Neural cell (in vitro differentiated cells): ENCODE measurements at regions not wholly inside any gene's neighbourhood (a gene's known extent, or its start where the extent isn't known, plus 50 kb on each side); places are given as distances from the start of the nearest gene placed in this dataset.

ENCODE experiments used
- H2AFZ ChIP-seq: fragments of 200-600, 300-800 bp; sonication (generic), shearing (Covaris generic); 2 replicates; pipeline ENCODE4 v1.6.0; 2014; ENCODE audit warnings: low read depth, mild to moderate bottlenecking, antibody characterized with exemption, low read length, moderate library complexity
- H3F3A ChIP-seq: fragments of 200-600 bp; shearing (Covaris generic); 2 replicates; pipeline ENCODE4 v1.6.1; 2016; ENCODE audit warnings: mild to moderate bottlenecking, moderate library complexity, mixed read lengths, antibody characterized with exemption, low read length; ENCODE audit not compliant: insufficient read depth, poor library complexity, severe bottlenecking
- H3K27ac ChIP-seq: fragments of 200-600, 300-800 bp; sonication (generic), shearing (Covaris generic); 2 replicates; pipeline ENCODE4 v1.5.1; 2014; ENCODE audit warnings: mild to moderate bottlenecking, low read length, moderate library complexity
- H3K27me3 ChIP-seq: fragments of 300-800, 200-600 bp; sonication (generic), shearing (Covaris generic); 2 replicates; pipeline ENCODE4 v1.6.0; 2014; ENCODE audit warnings: mild to moderate bottlenecking, low read depth, low read length, moderate library complexity; ENCODE audit not compliant: insufficient read depth
- H3K36me3 ChIP-seq: fragments of 300-800, 200-600 bp; sonication (generic), shearing (Covaris generic); 2 replicates; pipeline ENCODE4 v1.5.1; 2014; ENCODE audit warnings: mild to moderate bottlenecking, antibody characterized with exemption, low read length, moderate library complexity; ENCODE audit not compliant: insufficient read depth
- H3K4me2 ChIP-seq: fragments of 300-800, 200-600 bp; sonication (generic), shearing (Covaris generic); 2 replicates; pipeline ENCODE4 v1.6.0; 2014; ENCODE audit warnings: mild to moderate bottlenecking, low read length
- H3K4me3 ChIP-seq: fragments of 300-800, 200-600 bp; sonication (generic), shearing (Covaris generic); 2 replicates; pipeline ENCODE4 v1.5.1; 2014; ENCODE audit warnings: mild to moderate bottlenecking, low read length, moderate library complexity
- H3K79me2 ChIP-seq: fragments of 200-600 bp; shearing (Covaris generic); replicated peaks from 2 replicates; pipeline ENCODE4 v1.6.0; 2014; ENCODE audit warnings: mild to moderate bottlenecking, low read length, moderate library complexity; ENCODE audit not compliant: insufficient read depth
- H3K9ac ChIP-seq: fragments of 300-800, 200-600 bp; sonication (generic), shearing (Covaris generic); 2 replicates; pipeline ENCODE4 v1.6.1; 2016; ENCODE audit warnings: mild to moderate bottlenecking, low read length, mixed read lengths
- H3K9me2 ChIP-seq: fragments of 200-600 bp; shearing (Covaris generic); 2 replicates; pipeline ENCODE4 v1.6.1; 2016; ENCODE audit warnings: mild to moderate bottlenecking, low read length, mixed read lengths; ENCODE audit not compliant: insufficient read depth
- H3K9me3 ChIP-seq: fragments of 200-600, 300-800 bp; sonication (generic), shearing (Covaris generic); 2 replicates; pipeline ENCODE4 v1.6.1; 2016; ENCODE audit warnings: mild to moderate bottlenecking, mixed run types, low read length, moderate library complexity, mixed read lengths
- H4K20me1 ChIP-seq: fragments of 200-600 bp; shearing (Covaris generic); 2 replicates; pipeline ENCODE4 v1.6.1; 2016; ENCODE audit warnings: mild to moderate bottlenecking, mixed run types; ENCODE audit not compliant: insufficient read depth
- CTCF ChIP-seq: fragments of 450-650 bp; IDR thresholded peaks from 2 replicates; pipeline ENCODE4 v1.5.1; 2014; ENCODE audit warnings: antibody characterized with exemption, mild to moderate bottlenecking, moderate library complexity; ENCODE audit not compliant: poor library complexity, severe bottlenecking
- EP300 ChIP-seq: fragments of 450-650 bp; conservative IDR thresholded peaks from 2 replicates; pipeline ENCODE4 v1.6.1; 2014; ENCODE audit warnings: antibody characterized with exemption, mild to moderate bottlenecking, moderate library complexity; ENCODE audit not compliant: poor library complexity, severe bottlenecking
- EZH2 ChIP-seq: fragments of 200-600, 300-800 bp; shearing (Covaris generic), sonication (generic); IDR thresholded peaks from 2 replicates; pipeline ENCODE4 v1.6.1; 2014; ENCODE audit warnings: antibody characterized with exemption, low read length, borderline replicate concordance, mild to moderate bottlenecking; ENCODE audit not compliant: insufficient read depth, poor library complexity, severe bottlenecking
- MXI1 ChIP-seq: fragments of 450-650 bp; conservative IDR thresholded peaks from 2 replicates; pipeline ENCODE4 v1.6.1; 2014; ENCODE audit warnings: antibody characterized with exemption, mild to moderate bottlenecking; ENCODE audit not compliant: poor library complexity, severe bottlenecking
- POLR2AphosphoS5 ChIP-seq: IDR thresholded peaks from 2 replicates; pipeline ENCODE4 v1.6.1; 2012
- RAD21 ChIP-seq: fragments of 450-650 bp; conservative IDR thresholded peaks from 2 replicates; pipeline ENCODE4 v1.6.1; 2014; ENCODE audit warnings: antibody characterized with exemption, mild to moderate bottlenecking, moderate library complexity
- REST ChIP-seq: IDR thresholded peaks from 2 replicates; pipeline ENCODE4 v1.6.1; 2012; ENCODE audit warnings: borderline replicate concordance
- SMC3 ChIP-seq: fragments of 450-650 bp; conservative IDR thresholded peaks from 2 replicates; pipeline ENCODE4 v1.6.1; 2014; ENCODE audit warnings: antibody characterized with exemption, mild to moderate bottlenecking, moderate library complexity; ENCODE audit not compliant: poor library complexity
- TAF1 ChIP-seq: IDR thresholded peaks from 2 replicates; pipeline ENCODE4 v1.6.1; 2012; ENCODE audit warnings: low read depth

GRCh38 chr10:130780763-130781162 lies 530.8 kb downstream of the TCERG1L start:
- Histone ChIP-seq H3K4me3 (no peak overlapping the region), H3K9me3 (no peaks in the 10 kb centered on the region), H4K20me1 (no peaks in the 10 kb centered on the region), H3K27ac (no peak overlapping the region), H3K9me2 (no peaks in the 10 kb centered on the region), H2AFZ (no peak overlapping the region), H3K36me3 (no peaks in the 10 kb centered on the region), H3K79me2 (no peaks in the 10 kb centered on the region), H3F3A (no peaks in the 10 kb centered on the region), H3K27me3 (no peaks in the 10 kb centered on the region), H3K9ac (no peak overlapping the region), H3K4me2 (no peak overlapping the region)
- TF ChIP-seq CTCF (no peak), TAF1 (no peak), MXI1 (no peak), EP300 (no peak), REST (no peak), SMC3 (no peak), EZH2 (no peak), POLR2AphosphoS5 (no peak), RAD21 (no peak)

- H3K36me3 ChIP-seq: no peaks in the 10 kb centered on the region
- no peak overlapping the region for H3K27ac ChIP-seq
- no peak for TF ChIP-seq EZH2
- TF ChIP-seq RAD21: no peak
- no peak for TF ChIP-seq POLR2AphosphoS5
- TF ChIP-seq REST: no peak
- TF ChIP-seq EP300: no peak
- TF ChIP-seq MXI1: no peak
- TF ChIP-seq TAF1: no peak
- no peak for TF ChIP-seq CTCF
- TF ChIP-seq SMC3: no peak
- H3F3A ChIP-seq: no peaks in the 10 kb centered on the region
- H3K79me2 ChIP-seq: no peaks in the 10 kb centered on the region
- H4K20me1 ChIP-seq: no peaks in the 10 kb centered on the region
- no peak overlapping the region for H3K4me2 ChIP-seq
- no peaks in the 10 kb centered on the region for H3K27me3 ChIP-seq
- no peaks in the 10 kb centered on the region for H3K9me3 ChIP-seq
- H3K4me3 ChIP-seq: no peak overlapping the region
- no peak overlapping the region for H2AFZ ChIP-seq
- H3K9me2 ChIP-seq: no peaks in the 10 kb centered on the region
- H3K9ac ChIP-seq: no peak overlapping the region
These were observed 530.3 kb downstream of the TCERG1L start for GRCh38 chr10:130781206-130781605.
